Subcutaneous abdominal adipose tissue (tissue), 5 donors: ENCODE measurements at regions not wholly inside any gene's neighbourhood (a gene's known extent, or its start where the extent isn't known, plus 50 kb on each side); places are given as distances from the start of the nearest gene placed in this dataset.

ENCODE experiments used
- H3K27ac ChIP-seq: one replicate; pipeline ENCODE4 v1.7.0; 2013; ENCODE audit warnings: low read depth, mild to moderate bottlenecking, inconsistent platforms, low read length, moderate library complexity
- H3K27me3 ChIP-seq, 5 donors: one replicate each; pipeline ENCODE4 v1.7.0; 2013; ENCODE audit warnings: low read length in 5 of 5, inconsistent platforms in 1 of 5; ENCODE audit not compliant: control insufficient read depth in 5 of 5, insufficient read depth in 4 of 5
- H3K36me3 ChIP-seq, 5 donors: one replicate each; pipeline ENCODE4 v1.7.0; 2013; ENCODE audit warnings: low read length in 5 of 5; ENCODE audit not compliant: control insufficient read depth in 5 of 5, insufficient read depth in 5 of 5
- H3K4me1 ChIP-seq, 5 donors: one replicate each; pipeline ENCODE4 v1.7.0; 2013; ENCODE audit warnings: low read length in 5 of 5, mild to moderate bottlenecking in 3 of 5, moderate library complexity in 1 of 5; ENCODE audit not compliant: control insufficient read depth in 5 of 5, insufficient read depth in 5 of 5
- H3K4me3 ChIP-seq, 5 donors: one replicate each; pipeline ENCODE4 v1.7.0; 2013; ENCODE audit warnings: low read length in 5 of 5, low read depth in 1 of 5
- H3K9ac ChIP-seq, 5 donors: one replicate each; pipeline ENCODE4 v1.7.0; 2013; ENCODE audit warnings: low read length in 5 of 5, mild to moderate bottlenecking in 4 of 5, moderate library complexity in 3 of 5
- H3K9me3 ChIP-seq, 5 donors: one replicate each; pipeline ENCODE4 v1.7.0; 2013; ENCODE audit warnings: low read length in 5 of 5; ENCODE audit not compliant: control insufficient read depth in 5 of 5
- donor health status: healthy.
- donor health status: healthy.
- donor health status: healthy.
- donor health status: healthy.
- donor health status: healthy.

GRCh38 chr6:26202811-26203583 is 115.8 kb downstream of the HFE start:
- peaks cover 0 to 29% (median 9%) of the 10 kb centered on the region in 5 donors for H3K27me3 ChIP-seq
- no peaks in the 10 kb centered on the region for H3K36me3 ChIP-seq
- no peak overlapping the region for H3K9ac ChIP-seq
- no peak overlapping the region for H3K27ac ChIP-seq
- peaks cover 0 to 42% (median 30%) of the 10 kb centered on the region in 5 donors for H3K4me1 ChIP-seq
- no peak overlapping the region for H3K4me3 ChIP-seq
- peaks cover 0 to 9% (median 0%) of the 10 kb centered on the region in 5 donors for H3K9me3 ChIP-seq

GRCh38 chr6:26204332-26205160 is 117.3 kb downstream of the HFE start:
- peaks cover 0 to 6% (median 0%) of the 10 kb centered on the region in 5 donors for H3K9me3 ChIP-seq
- H3K9ac ChIP-seq = peak overlapping the region; percentile 49 to 83 (median 67)
- H3K27me3 ChIP-seq = peaks cover 0 to 21% (median 7%) of the 10 kb centered on the region in 5 donors
- H3K27ac ChIP-seq = peak overlapping the region; percentile 63
- H3K4me1 ChIP-seq = peaks cover 0 to 31% (median 27%) of the 10 kb centered on the region in 5 donors
- no peaks in the 10 kb centered on the region for H3K36me3 ChIP-seq
- H3K4me3 ChIP-seq = peak overlapping the region; percentile 64 to 99 (median 85)

- H3K4me3 ChIP-seq = peak overlapping the region; percentile 64 to 99 (median 85)
Measured at GRCh38 chr6:26205161-26205624, 118.0 kb downstream of the HFE start.

GRCh38 chr6:26205625-26206574 is 118.7 kb downstream of the HFE start:
- Histone ChIP-seq H3K4me3 (peak overlapping the region; percentile 64 to 99 (median 85)), H3K27ac (peak overlapping the region; percentile 63), H3K9ac (peak overlapping the region in 3 of 5 donors; percentile 34 to 83 (median 63)), H3K27me3 (peaks cover 0 to 16% (median 3%) of the 10 kb centered on the region in 5 donors), H3K4me1 (peaks cover 0 to 23% (median 21%) of the 10 kb centered on the region in 5 donors), H3K36me3 (no peaks in the 10 kb centered on the region), H3K9me3 (peaks cover 0 to 6% (median 0%) of the 10 kb centered on the region in 5 donors)

More at GRCh38 chr6:26205161-26205624, 118.0 kb downstream of the HFE start:
- peak overlapping the region; percentile 63 for H3K27ac ChIP-seq
- peaks cover 0 to 16% (median 3%) of the 10 kb centered on the region in 5 donors for H3K27me3 ChIP-seq
- peaks cover 0 to 6% (median 0%) of the 10 kb centered on the region in 5 donors for H3K9me3 ChIP-seq
- peaks cover 0 to 24% (median 21%) of the 10 kb centered on the region in 5 donors for H3K4me1 ChIP-seq
- H3K9ac ChIP-seq = peak overlapping the region; percentile 49 to 83 (median 67)
- no peaks in the 10 kb centered on the region for H3K36me3 ChIP-seq

GRCh38 chr6:26206868-26207801 is 119.9 kb downstream of the HFE start:
- no peak overlapping the region for H3K27ac ChIP-seq
- peak overlapping the region in 1 of 5 donors; percentile 20 for H3K9ac ChIP-seq
- H3K36me3 ChIP-seq = no peaks in the 10 kb centered on the region
- peaks cover 0 to 16% (median 3%) of the 10 kb centered on the region in 5 donors for H3K27me3 ChIP-seq
- H3K4me1 ChIP-seq = peaks cover 0 to 23% (median 21%) of the 10 kb centered on the region in 5 donors
- H3K9me3 ChIP-seq = peaks cover 0 to 6% (median 0%) of the 10 kb centered on the region in 5 donors
- no peak overlapping the region for H3K4me3 ChIP-seq

- Histone ChIP-seq H3K27me3 (peaks cover 5 to 22% (median 14%) of the 10 kb centered on the region in 5 donors), H3K4me1 (peaks cover 0 to 17% (median 16%) of the 10 kb centered on the region in 5 donors), H3K9ac (no peak overlapping the region), H3K4me3 (no peak overlapping the region), H3K27ac (no peak overlapping the region), H3K9me3 (peaks cover 0 to 4% (median 0%) of the 10 kb centered on the region in 5 donors), H3K36me3 (no peaks in the 10 kb centered on the region)
Measured at GRCh38 chr6:26211963-26212362, 124.7 kb downstream of the HFE start.

- H3K9ac ChIP-seq = no peak overlapping the region
- H3K36me3 ChIP-seq = no peaks in the 10 kb centered on the region
- no peak overlapping the region for H3K4me3 ChIP-seq
Measured at GRCh38 chr6:26213334-26214075, 126.3 kb downstream of the HFE start.

More at GRCh38 chr6:26213334-26214075, 126.3 kb downstream of the HFE start:
- peaks cover 0 to 4% (median 0%) of the 10 kb centered on the region in 5 donors for H3K9me3 ChIP-seq
- no peak overlapping the region for H3K27ac ChIP-seq
- peaks cover 5 to 34% (median 12%) of the 10 kb centered on the region in 5 donors for H3K27me3 ChIP-seq
- H3K4me1 ChIP-seq = peaks cover 0 to 25% (median 24%) of the 10 kb centered on the region in 5 donors
